ENCODE measurements at regions not wholly inside any gene's neighbourhood (a gene's known extent, or its start where the extent isn't known, plus 50 kb on each side); places are given as distances from the start of the nearest gene placed in this dataset.
A peak's percentile ranks its signal among the peaks of the same experiment; 100 is the strongest.

DNA sequence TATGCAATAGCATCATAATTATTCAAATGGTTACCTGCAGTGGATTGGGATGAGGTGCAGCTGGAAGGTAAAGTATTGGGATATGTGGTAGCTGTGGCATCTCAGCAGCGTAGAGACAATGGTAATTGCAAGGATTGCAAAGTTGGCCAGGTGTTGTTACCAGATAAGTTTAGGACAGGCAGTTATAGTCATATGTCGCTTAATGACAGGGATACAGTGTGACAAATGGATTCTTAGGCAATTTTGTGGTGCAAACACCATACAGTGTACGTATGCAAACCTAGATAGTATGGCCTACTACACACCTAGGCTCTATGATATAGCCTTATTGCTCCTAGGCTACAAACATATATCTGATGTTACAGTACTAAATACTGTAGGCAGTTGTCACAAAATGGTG is 163.5 kb upstream of the LYZL2 start:
- Mint-ChIP-seq H3K27ac (no peak overlapping the region), H3K27me3 (no peaks in the 10 kb centered on the region), H3K36me3 (no peaks in the 10 kb centered on the region), H3K9me3 (ENCODE audit: low read depth) (peaks cover 2% of the 10 kb centered on the region), H3K4me1 (peaks cover 20% of the 10 kb centered on the region), H3K4me3 (no peak overlapping the region)
- ATAC-seq (no peak), DNase-seq (no peak)
- CTCF ChIA-PET = interaction anchor here (1.1 kb wide), 1 partner anchor 9 kb away, joined by 4 read pairs; no protein-coding TSS in a partner anchor

DNA sequence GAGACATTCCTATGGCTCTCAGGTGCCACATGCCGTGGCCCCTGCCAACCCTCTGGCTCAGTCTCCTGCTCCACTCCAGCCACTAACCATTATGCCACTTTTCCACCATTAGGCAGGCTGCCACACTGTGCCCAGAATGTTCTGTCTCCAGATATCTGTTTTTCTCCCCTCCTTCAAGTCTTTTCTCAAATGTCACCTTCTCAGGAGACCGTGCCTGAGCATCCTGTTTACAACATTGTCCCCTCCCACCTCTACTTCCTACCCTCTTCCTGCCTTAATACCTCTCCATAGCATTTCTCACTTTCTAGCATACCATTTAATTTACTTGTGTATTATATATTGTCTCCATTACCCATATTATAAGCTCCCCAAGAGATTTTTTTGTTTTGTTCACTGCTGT is 162.5 kb upstream of the LYZL2 start:
- ATAC-seq = no peak
- peak overlapping the region; percentile 18 for H3K4me3 Mint-ChIP-seq
- peaks cover 2% of the 10 kb centered on the region for H3K9me3 Mint-ChIP-seq (ENCODE audit: low read depth)
- DNase-seq = no peak
- H3K36me3 Mint-ChIP-seq = no peaks in the 10 kb centered on the region
- H3K4me1 Mint-ChIP-seq = peaks cover 22% of the 10 kb centered on the region
- peak overlapping the region; percentile 69 for H3K27ac Mint-ChIP-seq
- CTCF ChIA-PET = interaction anchor here (1.1 kb wide), 1 partner anchor 8 kb away, joined by 4 read pairs; no protein-coding TSS in a partner anchor
- no peaks in the 10 kb centered on the region for H3K27me3 Mint-ChIP-seq

DNA sequence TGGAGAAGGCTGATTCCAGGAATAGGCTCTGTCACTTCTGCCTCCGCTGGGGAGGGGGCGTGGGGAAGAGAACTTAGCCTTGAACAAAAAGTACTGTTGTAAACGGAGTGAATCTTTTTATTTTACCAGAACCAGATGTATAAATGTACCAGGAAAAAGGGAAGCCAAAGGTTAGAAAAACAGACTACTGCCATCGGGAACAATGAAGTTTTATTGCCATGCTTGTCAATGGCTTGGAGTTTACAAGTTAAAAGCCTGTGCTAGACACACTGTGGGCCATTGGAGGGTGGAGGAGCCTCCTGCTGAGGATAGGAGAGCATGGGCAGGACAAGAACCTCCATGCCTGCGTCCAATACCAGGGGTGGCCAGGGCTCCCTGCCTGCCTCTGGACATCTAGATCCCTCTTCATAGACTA is 161.7 kb upstream of the LYZL2 start:
- Mint-ChIP-seq H3K27ac (no peak overlapping the region), H3K4me3 (no peak overlapping the region), H3K9me3 (ENCODE audit: low read depth) (peaks cover 2% of the 10 kb centered on the region), H3K27me3 (no peaks in the 10 kb centered on the region), H3K36me3 (no peaks in the 10 kb centered on the region), H3K4me1 (peaks cover 22% of the 10 kb centered on the region)
- DNase-seq (no peak), ATAC-seq (no peak)
- CTCF ChIA-PET = no interaction called here

DNA sequence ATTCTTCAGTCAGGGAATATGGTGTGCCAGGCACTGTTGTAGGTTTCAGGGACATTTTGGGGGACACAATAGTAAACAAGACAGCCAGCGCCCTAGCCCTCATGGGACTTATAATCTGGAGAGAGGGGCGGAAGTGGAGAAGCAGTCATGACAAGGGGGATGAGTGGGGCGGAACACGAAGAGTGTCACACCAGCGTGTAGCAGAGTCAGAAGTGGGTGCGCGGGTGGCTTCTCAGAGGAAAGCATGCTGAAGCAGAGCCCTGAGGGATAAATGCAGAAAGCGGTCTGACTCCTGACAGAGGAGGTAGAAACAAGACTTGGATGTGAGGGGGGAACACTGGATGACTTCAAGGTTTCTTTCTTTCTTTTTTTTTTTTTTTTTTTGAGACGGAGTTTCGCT is 160.3 kb upstream of the LYZL2 start:
- DNase-seq = no peak
- no peak overlapping the region for H3K27ac Mint-ChIP-seq

DNA sequence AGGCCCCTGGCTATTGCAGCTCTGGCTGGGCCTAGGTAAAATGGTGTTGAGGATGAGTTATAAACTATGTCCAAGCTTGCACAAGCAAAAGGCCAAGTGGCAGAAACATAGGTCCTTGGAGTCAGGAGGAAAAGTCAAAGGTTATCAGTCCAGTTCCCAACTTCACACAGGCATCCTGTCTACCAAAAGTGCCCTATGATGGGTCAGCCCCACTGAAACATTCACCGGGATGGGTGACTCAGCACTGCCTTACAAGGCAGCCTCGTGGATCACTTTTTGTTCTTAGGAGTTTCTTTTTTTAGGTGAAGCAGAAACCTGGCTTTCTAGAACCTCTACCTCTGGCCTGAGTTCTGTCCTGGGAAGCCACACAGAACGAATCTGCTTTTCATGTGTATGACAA is 158.8 kb upstream of the LYZL2 start:
- H3K4me1 Mint-ChIP-seq = peaks cover 30% of the 10 kb centered on the region
- H3K4me3 Mint-ChIP-seq = no peak overlapping the region
- H3K27me3 Mint-ChIP-seq = no peaks in the 10 kb centered on the region
- H3K36me3 Mint-ChIP-seq = no peaks in the 10 kb centered on the region
- H3K27ac Mint-ChIP-seq = no peak overlapping the region
- DNase-seq (no peak), ATAC-seq (no peak)
- H3K9me3 Mint-ChIP-seq (ENCODE audit: low read depth) = peaks cover 2% of the 10 kb centered on the region
- CTCF ChIA-PET = no interaction called here

More for the DNA sequence above, 160.3 kb upstream of the LYZL2 start:
- peaks cover 22% of the 10 kb centered on the region for H3K4me1 Mint-ChIP-seq
- no peak overlapping the region for H3K4me3 Mint-ChIP-seq
- no peak for ATAC-seq
- no peaks in the 10 kb centered on the region for H3K36me3 Mint-ChIP-seq
- H3K9me3 Mint-ChIP-seq (ENCODE audit: low read depth) = peaks cover 2% of the 10 kb centered on the region
- CTCF ChIA-PET = no interaction called here
- no peaks in the 10 kb centered on the region for H3K27me3 Mint-ChIP-seq

DNA sequence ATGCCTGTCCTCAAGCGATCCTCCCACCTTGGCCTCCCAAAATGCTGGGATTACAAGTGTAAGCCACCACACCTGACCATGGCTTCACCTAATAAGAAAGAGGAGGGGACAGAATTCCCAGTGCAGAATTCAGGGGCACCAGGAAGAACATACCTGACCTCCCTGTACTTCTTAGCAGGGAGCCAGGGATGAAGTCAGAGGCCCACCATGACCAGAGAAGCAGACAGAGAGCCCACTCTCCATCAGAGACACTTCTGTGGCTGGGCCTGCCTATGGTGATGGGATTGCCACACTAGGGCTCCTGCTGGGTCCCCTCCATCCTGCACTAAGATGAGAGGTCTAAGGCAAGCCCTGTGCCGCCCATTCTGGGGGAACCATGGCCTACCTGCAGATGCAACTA is 157.4 kb upstream of the LYZL2 start:
- no peaks in the 10 kb centered on the region for H3K36me3 Mint-ChIP-seq
- no peak for DNase-seq
- no peak for ATAC-seq
- no peaks in the 10 kb centered on the region for H3K27me3 Mint-ChIP-seq
- H3K4me1 Mint-ChIP-seq = peaks cover 35% of the 10 kb centered on the region
- H3K4me3 Mint-ChIP-seq = no peak overlapping the region
- H3K9me3 Mint-ChIP-seq (ENCODE audit: low read depth) = no peaks in the 10 kb centered on the region
- CTCF ChIA-PET = interaction anchor here (1.2 to 8.4 kb wide), 2 partner anchors 10 to 35 kb away, joined by 3 to 79 read pairs; no protein-coding TSS in a partner anchor
- H3K27ac Mint-ChIP-seq = no peak overlapping the region

DNA sequence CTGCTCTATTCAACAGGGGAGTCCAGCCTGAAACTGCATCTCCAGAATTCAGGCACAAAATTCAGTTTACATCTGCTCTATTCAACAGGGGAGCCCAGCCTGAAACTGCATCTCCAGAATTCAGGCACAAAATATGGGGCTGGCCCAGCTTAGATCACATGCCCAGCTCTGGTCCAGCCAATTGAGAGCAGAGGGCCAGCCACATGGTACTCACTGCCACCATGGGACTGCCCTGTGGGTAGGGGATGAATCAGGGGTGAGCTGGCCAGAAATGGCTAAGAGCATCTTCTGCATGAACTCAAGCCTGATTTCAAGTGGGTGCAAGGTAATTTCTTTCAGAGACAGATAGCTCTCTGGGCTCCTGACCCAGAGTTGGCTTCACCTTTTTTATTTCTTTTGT is 156.6 kb upstream of the LYZL2 start:
- CTCF ChIA-PET = interaction anchor here (1.2 to 8.4 kb wide), 3 partner anchors 9 to 98 kb away, joined by 3 to 79 read pairs (median 12); no protein-coding TSS in a partner anchor

DNA sequence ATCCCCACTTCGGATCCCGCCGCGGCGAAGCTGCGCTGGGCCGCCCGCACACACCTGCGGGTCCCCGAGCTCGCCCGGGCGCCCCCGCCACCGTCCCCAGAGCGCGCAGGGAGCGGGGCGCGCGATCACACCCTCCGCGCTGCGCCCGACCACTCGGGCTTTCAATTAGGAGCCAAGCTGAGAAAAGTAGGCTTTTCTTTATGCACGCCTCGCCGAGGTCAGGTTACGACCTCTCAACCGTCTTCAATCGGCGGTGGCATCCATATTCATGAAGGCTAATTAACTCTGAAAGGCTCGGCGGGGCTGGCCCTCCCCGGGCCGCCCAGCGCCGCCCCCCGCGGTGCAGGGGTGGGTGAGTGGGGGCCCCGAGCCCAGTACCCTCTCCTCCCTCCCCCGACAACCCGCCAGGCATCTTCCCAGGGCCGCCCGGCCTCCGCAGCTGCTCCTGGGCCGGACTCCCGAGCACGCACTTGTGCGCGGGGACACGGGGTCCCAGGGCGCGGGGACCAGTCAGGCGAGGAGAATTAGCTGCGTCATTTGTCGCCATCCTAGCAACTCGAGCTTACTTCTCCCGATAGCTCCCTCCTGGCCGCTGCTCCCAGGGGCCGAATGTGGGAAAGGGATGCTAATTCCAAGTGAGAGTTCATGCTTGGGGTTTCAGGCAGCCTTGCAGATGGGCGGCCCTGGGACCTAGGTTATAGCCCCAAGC is 155.5 kb upstream of the LYZL2 start:
- no peaks in the 10 kb centered on the region for H3K27me3 Mint-ChIP-seq
- H3K9me3 Mint-ChIP-seq (ENCODE audit: low read depth) = no peaks in the 10 kb centered on the region
- DNase-seq = peak; percentile 47
- peaks cover 27% of the 10 kb centered on the region for H3K4me1 Mint-ChIP-seq
- peak overlapping the region; percentile 65 for H3K27ac Mint-ChIP-seq
- H3K36me3 Mint-ChIP-seq = no peaks in the 10 kb centered on the region
- peak; percentile 35 for ATAC-seq
- peak overlapping the region; percentile 72 for H3K4me3 Mint-ChIP-seq
- CTCF ChIA-PET = interaction anchor here (0.7 to 8.4 kb wide), 32 partner anchors 7 to 1028 kb away, joined by 3 to 79 read pairs (median 4); partner anchors contain the start of genes LYZL2 and ZNF438

More for the DNA sequence above, 156.6 kb upstream of the LYZL2 start:
- DNase-seq (no peak), ATAC-seq (no peak)
- Mint-ChIP-seq H3K27me3 (no peaks in the 10 kb centered on the region), H3K27ac (no peak overlapping the region), H3K9me3 (ENCODE audit: low read depth) (no peaks in the 10 kb centered on the region), H3K36me3 (no peaks in the 10 kb centered on the region), H3K4me1 (peaks cover 28% of the 10 kb centered on the region), H3K4me3 (peak overlapping the region; percentile 4)

DNA sequence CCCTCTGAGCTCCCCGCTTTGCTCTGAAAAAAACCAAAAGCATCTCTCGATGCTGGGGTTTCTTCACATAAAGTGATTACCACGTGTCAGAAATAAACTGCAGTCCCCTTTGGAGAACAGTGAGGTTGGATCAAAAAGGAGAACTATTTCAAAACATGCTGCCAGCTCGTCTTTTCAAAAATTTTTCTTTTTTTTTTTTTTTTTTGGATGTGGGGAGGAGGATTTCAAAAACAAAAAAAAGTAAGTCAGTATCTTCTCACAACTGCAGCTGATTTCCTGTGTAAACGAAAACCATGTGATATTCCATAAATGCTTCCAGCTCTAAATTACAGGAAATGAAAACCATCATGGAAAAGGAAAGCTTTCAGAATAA is 155.0 kb upstream of the LYZL2 start:
- Mint-ChIP-seq H3K36me3 (no peaks in the 10 kb centered on the region), H3K4me1 (peaks cover 27% of the 10 kb centered on the region), H3K27ac (peak overlapping the region; percentile 41), H3K27me3 (no peaks in the 10 kb centered on the region), H3K9me3 (ENCODE audit: low read depth) (no peaks in the 10 kb centered on the region), H3K4me3 (peak overlapping the region; percentile 72)
- CTCF ChIA-PET = interaction anchor here (0.7 to 8.4 kb wide), 34 partner anchors 8 to 1029 kb away, joined by 3 to 79 read pairs (median 4); partner anchors contain the start of genes LYZL2 and ZNF438
- DNase-seq = no peak
- no peak for ATAC-seq

DNA sequence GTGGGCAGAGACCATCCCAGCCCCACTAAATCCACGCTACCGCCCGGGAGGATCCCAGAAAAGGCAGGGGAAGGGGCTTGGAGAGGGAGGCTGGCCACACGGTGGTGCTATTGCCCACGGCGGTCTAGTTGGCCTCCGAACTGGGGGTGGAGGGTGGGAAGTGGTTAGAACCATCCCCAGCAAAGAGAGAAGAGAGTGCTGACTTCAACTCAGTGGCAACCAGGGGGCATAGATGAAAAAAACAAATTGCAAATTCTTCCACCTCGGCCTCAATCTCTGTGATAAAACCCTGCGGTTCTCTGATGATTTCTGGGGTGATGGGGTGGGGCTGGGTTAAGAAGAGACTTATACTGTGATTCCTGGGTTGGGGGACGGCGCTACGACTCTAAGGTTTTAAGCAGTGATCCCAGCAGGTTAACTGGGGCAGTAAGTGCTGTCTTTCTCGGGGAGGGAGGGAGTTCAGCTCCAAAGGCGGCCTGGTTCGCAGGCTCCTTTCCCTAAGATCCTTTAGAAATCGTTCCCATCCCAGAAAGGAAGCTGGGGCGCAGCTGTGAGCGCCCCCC is 154.5 kb upstream of the LYZL2 start:
- peak overlapping the region; percentile 72 for H3K4me3 Mint-ChIP-seq
- ATAC-seq (peak; percentile 84), DNase-seq (peak; percentile 90)
- no peaks in the 10 kb centered on the region for H3K36me3 Mint-ChIP-seq
- H3K4me1 Mint-ChIP-seq = peaks cover 27% of the 10 kb centered on the region
- peak overlapping the region; percentile 84 for H3K27ac Mint-ChIP-seq
- H3K9me3 Mint-ChIP-seq (ENCODE audit: low read depth) = no peaks in the 10 kb centered on the region
- CTCF ChIA-PET = interaction anchor here (0.6 to 8.4 kb wide), 45 partner anchors 8 to 1029 kb away, joined by 3 to 79 read pairs (median 4); partner anchors contain the start of genes LYZL2 and ZNF438
- H3K27me3 Mint-ChIP-seq = peaks cover 3% of the 10 kb centered on the region

DNA sequence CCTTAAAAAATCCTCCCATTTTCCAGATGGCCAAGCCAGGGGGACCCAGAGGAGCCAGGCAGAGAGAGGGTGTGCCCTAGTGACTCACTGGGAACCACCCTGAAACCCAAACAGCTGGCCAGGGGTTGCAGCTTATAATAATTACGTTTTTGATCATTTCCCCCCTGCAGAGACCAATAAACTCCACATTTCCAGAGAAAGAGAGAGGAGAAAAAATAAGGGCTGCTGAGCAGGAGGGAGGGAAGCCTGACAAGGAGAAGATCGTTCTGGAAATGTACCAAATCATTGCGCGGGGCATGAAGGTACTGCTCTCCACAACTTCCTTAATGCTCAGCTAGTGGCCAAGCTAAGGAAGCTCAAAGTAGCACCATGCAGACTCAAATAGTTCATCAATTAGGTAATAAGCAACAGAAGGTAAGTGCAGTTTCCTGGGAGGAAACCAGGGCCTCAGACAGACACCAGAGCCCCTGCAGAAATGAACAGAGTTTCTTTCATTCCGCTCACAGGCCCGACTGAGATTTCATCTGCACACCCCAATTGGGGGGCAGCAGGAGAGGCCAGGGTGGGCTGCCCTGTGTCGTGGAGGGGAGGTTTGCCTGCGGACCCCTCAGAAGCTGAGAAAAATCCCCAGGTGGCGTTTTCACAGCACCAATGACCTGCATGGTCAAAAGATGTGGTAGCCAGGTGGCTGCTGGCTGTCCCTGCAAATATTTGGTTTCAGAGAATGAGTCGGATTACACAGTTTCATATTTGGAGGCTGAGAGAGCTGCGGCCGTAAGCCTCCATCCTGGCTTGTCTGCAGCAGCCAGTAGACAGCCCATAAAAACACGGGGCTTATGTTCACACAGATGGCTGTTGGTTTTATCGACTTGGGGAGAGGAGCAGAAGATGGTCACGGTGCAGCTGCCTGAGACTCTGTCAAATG is 153.2 kb upstream of the LYZL2 start:
- Mint-ChIP-seq H3K27me3 (peaks cover 11% of the 10 kb centered on the region), H3K4me3 (no peak overlapping the region), H3K9me3 (ENCODE audit: low read depth) (no peaks in the 10 kb centered on the region), H3K36me3 (no peaks in the 10 kb centered on the region), H3K27ac (peak overlapping the region; percentile 84), H3K4me1 (peaks cover 21% of the 10 kb centered on the region)
- peak; percentile 7 for ATAC-seq
- no peak for DNase-seq
- CTCF ChIA-PET = interaction anchor here (0.5 to 8.4 kb wide), 24 partner anchors 15 to 1412 kb away, joined by 3 to 79 read pairs (median 4); partner anchors contain the start of gene ZNF438

DNA sequence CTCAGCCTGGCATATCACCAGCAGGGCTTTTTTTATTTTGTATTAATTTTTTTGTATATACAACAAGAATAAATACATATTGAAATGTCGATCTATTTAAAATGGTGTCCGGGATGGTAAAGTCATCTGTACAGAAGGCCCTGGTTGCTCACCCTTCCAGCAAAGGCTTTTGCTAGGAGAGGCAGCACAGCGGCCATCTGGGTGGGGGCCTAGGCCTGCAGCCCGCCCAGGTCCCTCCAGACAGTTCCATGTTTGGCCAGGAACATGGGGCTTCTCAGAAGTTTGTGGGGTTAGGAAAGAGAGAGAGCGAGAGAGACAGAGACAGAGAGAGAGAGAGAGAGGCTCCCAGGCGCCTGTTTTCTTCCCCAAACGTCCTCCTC is 152.6 kb upstream of the LYZL2 start:
- peaks cover 21% of the 10 kb centered on the region for H3K4me1 Mint-ChIP-seq
- CTCF ChIA-PET = interaction anchor here (0.5 to 8.4 kb wide), 5 partner anchors 18 to 1412 kb away, joined by 3 to 79 read pairs (median 14); partner anchors contain the start of gene ZNF438
- no peak overlapping the region for H3K4me3 Mint-ChIP-seq
- no peaks in the 10 kb centered on the region for H3K36me3 Mint-ChIP-seq
- peak overlapping the region; percentile 84 for H3K27ac Mint-ChIP-seq
- peaks cover 14% of the 10 kb centered on the region for H3K27me3 Mint-ChIP-seq
- H3K9me3 Mint-ChIP-seq (ENCODE audit: low read depth) = no peaks in the 10 kb centered on the region
- no peak for ATAC-seq
- DNase-seq = no peak

DNA sequence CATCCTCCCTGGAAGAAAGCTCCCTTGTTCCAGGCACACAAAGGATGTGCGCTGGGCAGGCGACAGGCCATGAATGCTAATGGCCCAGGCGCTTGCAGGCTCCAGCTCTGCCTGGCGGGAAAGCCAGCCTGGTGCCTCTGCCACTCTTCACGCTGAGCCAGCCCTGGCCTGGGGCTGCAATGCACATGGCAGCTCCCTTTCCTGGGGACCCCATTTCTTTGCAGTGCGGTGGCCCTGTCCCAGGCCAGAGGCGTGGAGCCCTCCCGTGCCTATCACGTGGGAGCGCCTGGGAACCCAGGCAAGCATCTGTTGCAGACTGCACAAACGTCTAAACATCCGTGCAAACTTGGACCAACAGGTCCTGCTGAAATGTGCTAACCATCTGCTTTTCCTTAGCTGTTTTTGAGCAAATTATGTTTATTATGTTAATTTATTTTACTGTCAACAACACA is 152.1 kb upstream of the LYZL2 start:
- H3K36me3 Mint-ChIP-seq = no peaks in the 10 kb centered on the region

More for the DNA sequence above, 152.1 kb upstream of the LYZL2 start:
- H3K27ac Mint-ChIP-seq = no peak overlapping the region
- no peaks in the 10 kb centered on the region for H3K9me3 Mint-ChIP-seq (ENCODE audit: low read depth)
- no peak for ATAC-seq
- no peak for DNase-seq
- no peak overlapping the region for H3K4me3 Mint-ChIP-seq
- peaks cover 21% of the 10 kb centered on the region for H3K4me1 Mint-ChIP-seq
- CTCF ChIA-PET = interaction anchor here (0.9 to 8.4 kb wide), 3 partner anchors 18 to 302 kb away, joined by 3 to 79 read pairs (median 25); no protein-coding TSS in a partner anchor
- peaks cover 14% of the 10 kb centered on the region for H3K27me3 Mint-ChIP-seq

All from activated CD8-positive, alpha-beta memory T cell treated with anti-CD3 and anti-CD28 coated beads, Interleukin-2, amount 10 ng/mL, durations not matched to agents 7 days and 5 days (primary cell).